GM19025 (cell line): ENCODE measurements at regions not wholly inside any gene's neighbourhood (a gene's known extent, or its start where the extent isn't known, plus 50 kb on each side); places are given as distances from the start of the nearest gene placed in this dataset.

ENCODE experiments used
- ATAC-seq: cut with Tn5 transposase; IDR thresholded peaks from one replicate; pipeline ENCODE4 v1.9.1; 2021; ENCODE audit warnings: mild to moderate bottlenecking, low read depth, moderate library complexity; ENCODE audit not compliant: unreplicated experiment

GRCh38 chr2:226655871-226656270 is 143.7 kb downstream of the IRS1 start:
- ATAC-seq: no peak

- no peak for ATAC-seq
Observed at GRCh38 chr2:226652983-226653765, 146.4 kb downstream of the IRS1 start.

GRCh38 chr2:226652369-226652768 is 147.3 kb downstream of the IRS1 start:
- ATAC-seq: no peak

GRCh38 chr2:226649871-226650660 is 149.6 kb downstream of the IRS1 start:
- peak; percentile 88 for ATAC-seq

DNA sequence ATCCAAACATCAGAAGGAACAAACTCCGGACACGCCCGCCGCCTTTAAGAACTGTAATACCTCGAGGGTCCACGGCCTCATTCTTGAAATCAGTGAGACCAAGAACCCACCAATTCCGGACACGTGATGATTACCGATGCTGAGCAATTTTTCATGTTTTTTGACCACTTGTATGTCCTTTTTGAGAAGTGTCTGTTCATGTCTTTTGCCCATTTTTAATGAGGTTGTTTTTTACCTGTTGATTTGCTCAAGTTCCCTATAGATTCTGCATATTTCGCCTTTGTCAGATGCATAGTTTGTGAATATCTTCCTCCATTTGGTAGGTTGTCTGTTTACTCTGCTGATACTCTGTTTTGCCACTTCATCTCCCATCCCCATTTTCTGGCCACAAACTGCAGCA is 150.4 kb downstream of the IRS1 start:
- no peak for ATAC-seq

GRCh38 chr2:226647621-226648518 is 151.8 kb downstream of the IRS1 start:
- ATAC-seq: no peak

- no peak for ATAC-seq
Observed at GRCh38 chr2:226644399-226644865, 155.2 kb downstream of the IRS1 start.

- no peak for ATAC-seq
Observed at GRCh38 chr2:226643946-226644282, 155.7 kb downstream of the IRS1 start.

DNA sequence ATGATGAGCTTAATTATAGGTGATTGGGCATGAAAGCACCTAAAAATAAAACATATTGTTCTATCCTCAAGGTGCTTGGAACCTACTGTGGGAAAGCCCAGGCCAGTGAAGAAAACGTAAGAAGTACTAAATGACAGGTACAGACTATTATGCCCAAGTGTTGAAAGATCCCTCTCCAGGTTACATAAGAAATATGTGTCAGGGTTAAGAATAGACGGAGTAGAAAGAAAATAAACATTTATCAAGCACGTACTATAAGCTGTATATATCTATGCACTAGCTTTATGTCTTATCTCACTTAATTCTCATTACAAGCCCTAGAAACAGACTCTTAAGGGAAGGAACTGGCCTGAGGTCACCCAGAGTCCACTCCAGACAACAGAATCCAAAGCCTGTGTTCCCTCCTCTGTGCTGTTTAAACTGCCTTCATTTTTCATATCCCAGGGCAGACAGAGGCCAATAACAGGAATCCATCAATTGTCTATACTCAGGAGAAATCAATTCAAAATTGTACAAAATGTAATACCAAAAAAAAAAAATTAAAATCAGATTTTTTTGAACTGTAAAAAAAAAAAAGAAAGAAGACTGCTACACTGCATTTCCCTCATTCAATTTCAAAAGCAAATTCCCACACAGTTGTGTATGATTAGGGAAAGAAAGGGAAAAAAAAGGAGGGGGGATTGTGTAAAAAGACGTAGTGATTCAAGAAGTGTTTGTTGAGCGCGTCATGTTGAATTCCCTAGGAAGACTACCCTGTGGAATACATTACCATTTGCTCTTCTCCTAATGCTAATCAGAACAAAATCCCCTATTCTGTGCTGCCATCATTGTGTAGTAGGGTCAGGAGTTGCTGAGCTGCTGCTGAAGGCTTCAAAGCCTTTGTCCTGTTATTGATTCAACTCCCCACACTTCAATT is 156.3 kb downstream of the IRS1 start:
- no peak for ATAC-seq

GRCh38 chr2:226641008-226641407 is 158.6 kb downstream of the IRS1 start:
- no peak for ATAC-seq

GRCh38 chr2:226640501-226640900 is 159.1 kb downstream of the IRS1 start:
- no peak for ATAC-seq

GRCh38 chr2:226639550-226639949 is 160.1 kb downstream of the IRS1 start:
- no peak for ATAC-seq

GRCh38 chr2:226638576-226638975 is 161.0 kb downstream of the IRS1 start:
- ATAC-seq: no peak

DNA sequence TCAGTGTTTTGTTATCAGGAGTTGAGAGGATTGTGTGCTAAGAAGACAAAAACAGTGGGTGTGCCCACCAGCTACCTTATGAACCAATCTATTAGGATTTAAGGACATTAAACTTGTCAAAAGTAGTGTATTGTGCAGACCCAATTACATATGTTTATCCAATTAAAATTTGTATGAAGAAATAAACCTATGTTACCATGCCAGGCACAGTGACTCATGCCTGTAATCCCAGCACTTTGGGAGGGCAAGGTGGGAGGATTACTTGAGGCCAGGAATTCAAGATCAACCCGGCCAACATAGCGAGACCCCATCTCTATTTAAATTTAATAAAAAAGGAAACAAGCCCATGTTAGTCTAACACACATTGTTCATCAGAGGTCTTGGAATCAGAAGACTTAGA is 162.2 kb downstream of the IRS1 start:
- no peak for ATAC-seq

GRCh38 chr2:226636586-226636985 is 163.0 kb downstream of the IRS1 start:
- ATAC-seq: no peak

GRCh38 chr2:226634943-226635604 is 164.5 kb downstream of the IRS1 start:
- ATAC-seq: no peak

DNA sequence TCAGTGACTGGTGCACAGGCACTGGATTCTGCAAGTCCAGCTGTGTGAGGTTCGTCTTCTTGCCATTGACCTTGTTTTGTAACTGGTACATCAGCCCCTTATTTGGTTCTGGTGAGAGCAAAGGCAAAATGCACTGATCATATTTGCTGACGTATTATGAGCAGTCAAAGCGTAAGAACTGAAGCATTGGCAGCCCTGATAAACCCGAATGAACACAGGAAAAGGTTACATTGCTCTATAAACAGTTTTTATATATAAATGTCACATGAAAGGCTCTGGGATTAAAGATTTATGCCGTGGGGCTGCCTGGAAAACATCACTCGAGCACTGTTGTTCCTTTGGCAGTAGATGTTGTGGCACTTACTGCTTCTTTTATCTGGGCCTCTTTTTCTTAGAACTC is 167.9 kb downstream of the IRS1 start:
- ATAC-seq: no peak

DNA sequence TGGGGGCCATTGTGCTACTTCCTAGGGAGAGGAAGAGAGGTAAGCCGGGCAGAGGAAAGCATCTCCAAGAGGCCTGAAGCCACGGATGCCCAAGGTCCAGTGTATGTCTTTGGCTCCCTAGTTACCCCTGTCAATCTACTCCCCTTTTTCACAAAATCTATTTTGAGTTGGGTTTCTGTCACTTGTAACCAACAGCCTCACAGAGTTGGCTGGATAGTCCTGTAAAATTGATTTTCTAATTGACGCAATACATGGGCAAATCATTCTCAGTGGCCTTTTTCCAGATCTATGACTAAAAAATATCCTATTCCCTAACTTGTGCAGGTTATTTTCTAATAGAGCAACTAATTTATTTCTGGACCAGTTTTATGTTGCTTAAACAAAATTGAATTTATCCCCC is 168.4 kb downstream of the IRS1 start:
- ATAC-seq: no peak

DNA sequence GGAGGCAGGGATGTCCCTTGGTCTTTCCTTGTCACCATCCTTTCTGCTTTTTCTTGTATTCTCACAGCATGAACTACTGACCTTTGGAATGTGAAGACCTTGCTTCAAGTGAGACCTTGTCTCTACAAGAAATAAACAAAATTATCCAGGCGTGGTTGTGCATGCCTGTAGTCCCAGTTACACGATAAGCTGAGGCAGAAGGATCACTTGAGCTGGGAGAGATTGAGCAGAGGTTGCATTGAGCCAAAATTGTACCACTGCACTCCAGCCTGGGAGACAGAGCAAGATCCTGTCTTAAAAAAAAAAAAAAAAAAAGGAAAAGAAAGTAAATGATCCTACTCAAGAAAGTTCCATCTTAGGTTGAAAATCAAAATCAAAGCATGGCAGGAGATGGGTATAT is 173.7 kb downstream of the IRS1 start:
- no peak for ATAC-seq
